Osteocyte (in vitro differentiated cells): ENCODE measurements at regions not wholly inside any gene's neighbourhood (a gene's known extent, or its start where the extent isn't known, plus 50 kb on each side); places are given as distances from the start of the nearest gene placed in this dataset.
A peak's percentile ranks its signal among the peaks of the same experiment; 100 is the strongest.

Source experiments
- DNase-seq: peaks from one replicate; pipeline ENCODE4 v3.0.0; 2021; ENCODE audit warnings: mixed read lengths; ENCODE audit not compliant: unreplicated experiment; ENCODE audit errors: extremely low spot score
- H3K27ac Mint-ChIP-seq: one replicate; pipeline ENCODE4 v1.8.0; 2021; ENCODE audit warnings: mild to moderate bottlenecking, mixed read lengths; ENCODE audit not compliant: unreplicated experiment
- H3K27me3 Mint-ChIP-seq: one replicate; pipeline ENCODE4 v1.8.0; 2021; ENCODE audit warnings: mixed read lengths; ENCODE audit not compliant: unreplicated experiment
- H3K36me3 Mint-ChIP-seq: one replicate; pipeline ENCODE4 v1.8.0; 2021; ENCODE audit warnings: mixed read lengths; ENCODE audit not compliant: unreplicated experiment
- H3K4me1 Mint-ChIP-seq: one replicate; pipeline ENCODE4 v1.8.0; 2021; ENCODE audit warnings: mixed read lengths; ENCODE audit not compliant: unreplicated experiment
- H3K4me3 Mint-ChIP-seq: one replicate; pipeline ENCODE4 v1.8.0; 2021; ENCODE audit warnings: mild to moderate bottlenecking, moderate library complexity, mixed read lengths; ENCODE audit not compliant: unreplicated experiment
- H3K9me3 Mint-ChIP-seq: one replicate; pipeline ENCODE4 v1.8.0; 2021; ENCODE audit warnings: mixed read lengths; ENCODE audit not compliant: unreplicated experiment
- CTCF ChIP-seq: fragments of 200-600 bp; sonication (generic); IDR thresholded peaks from 2 replicates; pipeline ENCODE4 v1.5.0; 2021; ENCODE audit warnings: antibody characterized with exemption, mild to moderate bottlenecking, moderate library complexity

DNA sequence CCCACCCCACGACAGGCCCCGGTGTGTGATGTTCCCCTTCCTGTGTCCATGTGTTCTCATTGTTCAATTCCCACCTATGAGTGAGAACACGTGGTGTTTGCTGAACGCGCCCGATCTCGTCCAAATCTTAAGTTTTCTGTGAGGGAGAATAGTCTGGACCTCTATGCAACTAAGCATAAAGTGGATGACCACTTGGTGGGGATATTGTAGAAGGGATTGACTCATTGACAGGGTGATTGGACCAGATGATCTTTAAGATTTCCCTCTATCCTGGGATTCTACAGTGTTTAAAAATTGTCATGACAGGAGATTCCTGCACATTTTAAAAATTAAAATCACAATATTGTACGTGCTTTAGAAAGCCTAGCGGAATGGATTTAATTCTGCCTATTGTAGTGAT lies 141.3 kb downstream of the TRMT11 start:
- Mint-ChIP-seq H3K4me1 (no peaks in the 10 kb centered on the region), H3K27me3 (no peaks in the 10 kb centered on the region), H3K4me3 (no peak overlapping the region), H3K27ac (no peak overlapping the region), H3K9me3 (no peaks in the 10 kb centered on the region), H3K36me3 (no peaks in the 10 kb centered on the region)
- TF ChIP-seq CTCF, result peak; percentile 18
- no peak for DNase-seq

DNA sequence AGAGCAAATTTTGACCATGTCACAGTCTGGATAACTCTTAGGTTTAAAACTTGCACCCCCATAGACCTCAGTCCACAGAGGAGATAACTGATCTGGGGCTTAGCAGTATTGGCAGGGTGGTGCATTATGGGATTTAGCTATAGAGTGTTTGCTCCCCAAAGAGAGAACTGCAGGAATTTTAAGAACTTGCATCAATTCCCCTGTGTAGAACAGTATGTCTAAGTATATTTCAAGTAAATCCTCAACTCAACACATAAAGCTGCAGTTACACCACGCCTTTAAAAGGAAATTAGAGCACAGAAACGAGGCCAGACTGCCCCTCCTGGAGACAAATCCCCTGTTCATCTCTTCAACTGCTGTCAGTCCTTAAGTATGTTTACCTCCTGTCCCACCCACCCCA lies 144.9 kb downstream of the TRMT11 start:
- Mint-ChIP-seq H3K36me3 (no peaks in the 10 kb centered on the region), H3K9me3 (peaks cover 10% of the 10 kb centered on the region), H3K4me3 (no peak overlapping the region), H3K4me1 (no peaks in the 10 kb centered on the region), H3K27ac (no peak overlapping the region), H3K27me3 (no peaks in the 10 kb centered on the region)
- DNase-seq, result no peak
- no peak for TF ChIP-seq CTCF

- H3K4me1 Mint-ChIP-seq, result no peaks in the 10 kb centered on the region
- no peak overlapping the region for H3K4me3 Mint-ChIP-seq
- no peak overlapping the region for H3K27ac Mint-ChIP-seq
- peaks cover 10% of the 10 kb centered on the region for H3K9me3 Mint-ChIP-seq
- no peaks in the 10 kb centered on the region for H3K27me3 Mint-ChIP-seq
- no peak for TF ChIP-seq CTCF
- H3K36me3 Mint-ChIP-seq, result peaks cover 2% of the 10 kb centered on the region
- DNase-seq, result no peak
These were observed 147.6 kb downstream of the TRMT11 start for GRCh38 chr6:126133984-126134383.

DNA sequence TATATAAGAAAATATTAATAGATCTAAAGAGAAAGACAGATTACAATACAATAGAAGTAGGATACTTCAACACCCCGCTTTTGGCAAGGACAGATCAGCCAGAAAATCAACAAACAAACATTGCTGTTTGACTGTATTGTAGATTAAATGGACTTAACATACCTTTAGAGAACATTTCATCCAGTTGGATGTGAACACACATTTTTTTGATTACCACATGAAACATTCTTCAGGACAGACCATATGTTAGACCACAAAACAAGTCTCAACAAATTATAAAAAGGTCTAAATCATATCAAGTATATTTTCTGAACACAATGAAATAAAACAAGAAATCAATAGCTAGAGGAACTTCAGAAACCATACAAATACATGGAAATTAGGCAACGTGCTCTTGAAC lies 148.2 kb downstream of the TRMT11 start:
- Mint-ChIP-seq H3K27ac (no peak overlapping the region), H3K36me3 (peaks cover 2% of the 10 kb centered on the region), H3K9me3 (peaks cover 10% of the 10 kb centered on the region), H3K4me1 (no peaks in the 10 kb centered on the region), H3K27me3 (no peaks in the 10 kb centered on the region), H3K4me3 (no peak overlapping the region)
- DNase-seq, result no peak
- no peak for TF ChIP-seq CTCF

DNA sequence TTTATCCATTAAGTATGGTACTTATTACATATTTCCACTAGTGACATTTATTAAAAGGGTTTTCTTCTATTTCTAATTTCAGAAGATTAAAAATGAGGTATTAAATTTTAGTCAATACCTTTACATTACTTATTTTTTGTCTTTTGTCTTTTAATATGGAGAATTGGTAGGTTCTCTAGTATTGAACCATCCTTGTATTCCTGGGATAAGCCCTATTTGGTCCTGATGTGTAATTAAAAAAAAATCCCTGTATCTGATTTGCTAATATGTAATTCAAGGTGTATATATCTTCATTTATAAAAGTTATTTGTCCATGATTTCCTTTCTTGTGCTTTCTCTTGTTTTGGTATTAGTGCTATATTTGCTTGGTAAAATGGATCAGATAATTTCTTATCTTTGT lies 153.7 kb downstream of the TRMT11 start:
- Mint-ChIP-seq H3K27ac (no peak overlapping the region), H3K4me1 (no peaks in the 10 kb centered on the region), H3K36me3 (peaks cover 2% of the 10 kb centered on the region), H3K9me3 (peaks cover 18% of the 10 kb centered on the region), H3K27me3 (no peaks in the 10 kb centered on the region), H3K4me3 (no peak overlapping the region)
- TF ChIP-seq CTCF, result no peak
- no peak for DNase-seq
